Epithelial cell of proximal tubule (primary cell): ENCODE measurements at regions not wholly inside any gene's neighbourhood (a gene's known extent, or its start where the extent isn't known, plus 50 kb on each side); places are given as distances from the start of the nearest gene placed in this dataset.

Source experiments
- DNase-seq: peaks from one replicate; pipeline ENCODE4 v3.0.0-alpha.2; 2011; ENCODE audit warnings: low read depth
- H3K4me3 ChIP-seq: 2 replicates; pipeline ENCODE4 v1.5.1; 2011; ENCODE audit warnings: low read depth, mild to moderate bottlenecking, low read length
- CTCF ChIP-seq: conservative IDR thresholded peaks from 2 replicates; pipeline ENCODE4 v1.5.1; 2012; ENCODE audit warnings: low read depth, mild to moderate bottlenecking, low read length

DNA sequence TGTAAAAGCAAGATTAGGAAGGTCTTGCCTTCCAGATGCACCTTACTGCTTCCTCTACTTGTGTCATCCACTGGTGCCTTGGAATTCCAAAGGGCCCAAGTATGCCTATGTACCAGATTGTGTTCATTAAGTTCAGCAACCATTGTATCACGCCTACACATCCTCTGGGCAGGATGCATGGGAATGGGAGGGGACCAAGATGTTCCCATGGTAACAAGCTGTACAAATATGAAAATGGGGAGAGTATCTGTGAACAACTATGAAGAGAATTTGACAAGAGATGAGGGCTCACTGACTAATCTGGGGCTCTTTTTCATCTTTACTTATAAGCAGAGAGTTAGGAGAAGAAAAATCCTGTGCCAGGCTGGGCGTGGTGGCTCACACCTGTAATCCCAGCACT, 137.8 kb upstream of the MAP1B start:
- no peak for TF ChIP-seq CTCF
- H3K4me3 ChIP-seq = no peak overlapping the region
- DNase-seq = no peak

GRCh38 chr5:71971862-71972261, 135.4 kb upstream of the MAP1B start:
- no peak overlapping the region for H3K4me3 ChIP-seq
- TF ChIP-seq CTCF = no peak
- DNase-seq = no peak

GRCh38 chr5:71972777-71973473, 134.3 kb upstream of the MAP1B start:
- no peak for DNase-seq
- no peak for TF ChIP-seq CTCF

DNA sequence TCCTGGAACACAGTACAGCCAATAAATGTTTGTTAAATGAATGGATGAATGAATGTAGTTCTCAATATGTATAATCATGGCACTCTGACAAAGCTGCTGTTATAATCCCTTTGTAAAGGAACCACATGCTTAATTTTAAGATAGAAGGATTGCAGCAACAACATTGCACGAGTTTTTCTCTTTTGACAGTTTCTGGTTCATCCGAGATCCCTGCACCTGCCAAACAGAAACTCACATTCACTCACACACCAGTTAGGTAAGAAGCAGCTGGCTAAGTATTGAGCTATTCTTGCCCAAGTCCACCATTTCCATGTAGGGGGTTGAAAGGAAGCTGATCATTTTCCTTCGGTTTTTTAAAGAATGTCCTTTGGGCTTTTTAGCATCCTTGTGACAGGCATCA, 133.7 kb upstream of the MAP1B start:
- H3K4me3 ChIP-seq = no peak overlapping the region
- no peak for DNase-seq
- no peak for TF ChIP-seq CTCF

More at GRCh38 chr5:71972777-71973473, 134.3 kb upstream of the MAP1B start:
- H3K4me3 ChIP-seq = no peak overlapping the region

GRCh38 chr5:71974165-71974564, 133.1 kb upstream of the MAP1B start:
- DNase-seq = no peak

GRCh38 chr5:71974622-71975021, 132.7 kb upstream of the MAP1B start:
- TF ChIP-seq CTCF = no peak
- H3K4me3 ChIP-seq = no peak overlapping the region
- no peak for DNase-seq

More at GRCh38 chr5:71974165-71974564, 133.1 kb upstream of the MAP1B start:
- H3K4me3 ChIP-seq = no peak overlapping the region
- no peak for TF ChIP-seq CTCF

- no peak for DNase-seq
- TF ChIP-seq CTCF = no peak
- H3K4me3 ChIP-seq = no peak overlapping the region
These were observed 130.8 kb upstream of the MAP1B start for GRCh38 chr5:71976449-71976848.
